ENCODE measurements at regions not wholly inside any gene's neighbourhood (a gene's known extent, or its start where the extent isn't known, plus 50 kb on each side); places are given as distances from the start of the nearest gene placed in this dataset.

DNA sequence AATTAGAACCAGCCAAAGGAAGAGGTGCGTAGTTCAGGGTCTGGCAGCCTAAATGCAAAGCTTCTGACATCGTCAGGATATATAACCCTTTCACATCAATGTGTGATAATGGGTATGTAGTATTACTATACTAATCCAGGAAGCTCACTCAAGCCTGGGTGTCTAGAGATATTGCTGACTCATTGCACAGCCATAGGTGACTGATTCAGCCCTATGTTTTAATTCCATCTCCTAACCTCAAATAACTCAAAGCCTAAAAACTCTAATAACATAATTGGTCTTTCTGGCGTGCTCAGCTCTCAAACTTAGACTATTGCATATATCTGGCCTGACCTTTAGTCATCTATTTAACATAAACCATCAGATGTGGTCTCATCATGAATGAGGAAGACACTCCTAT is 658.4 kb downstream of the TBC1D32 start:
- Histone ChIP-seq H3K18ac (ENCODE audit: insufficient read length, low read depth, low read length) (no peak overlapping the region), H3K4me1 (ENCODE audit: insufficient read depth, low read length) (no peaks in the 10 kb centered on the region), H4K5ac (ENCODE audit: insufficient read length, low read depth, low read length) (no peak overlapping the region), H2BK5ac (ENCODE audit: insufficient read length, low read length) (no peak overlapping the region), H2AK5ac (ENCODE audit: insufficient read length, low read length) (no peak overlapping the region), H3K27me3 (ENCODE audit: insufficient read depth, low read length) (no peaks in the 10 kb centered on the region), H2BK15ac (ENCODE audit: low read depth, low read length) (no peak overlapping the region), H4K8ac (replicated peaks; ENCODE audit: insufficient read length, low read depth, low read length) (no peak overlapping the region), H3K4ac (ENCODE audit: low read depth, low read length) (no peak overlapping the region), H3K9ac (ENCODE audit: extremely low read depth, insufficient read length, low read length) (no peak overlapping the region), H3K9me3 (ENCODE audit: control insufficient read depth, low read depth, low read length) (no peaks in the 10 kb centered on the region), H2AFZ (ENCODE audit: low read length) (no peak overlapping the region), H4K91ac (ENCODE audit: insufficient read length, low read depth, low read length) (no peak overlapping the region), H3K23ac (ENCODE audit: insufficient read length, low read depth, low read length) (no peak overlapping the region), H3K27ac (ENCODE audit: insufficient read length, low read depth, low read length) (no peak overlapping the region), H2BK12ac (ENCODE audit: insufficient read length, low read depth, low read length) (no peak overlapping the region), H4K20me1 (ENCODE audit: control insufficient read depth, insufficient read depth, insufficient read length) (no peaks in the 10 kb centered on the region), H2BK120ac (ENCODE audit: low read depth, low read length, poor library complexity, severe bottlenecking) (no peak overlapping the region), H3K14ac (ENCODE audit: insufficient read depth, low read length) (no peak overlapping the region), H3T11ph (ENCODE audit: low read length) (no peak overlapping the region), H3K79me2 (ENCODE audit: insufficient read depth, low read length) (no peaks in the 10 kb centered on the region), H3K23me2 (ENCODE audit: insufficient read length, low read depth, low read length, poor library complexity, severe bottlenecking) (no peaks in the 10 kb centered on the region), H2BK20ac (ENCODE audit: low read depth, low read length, poor library complexity, severe bottlenecking) (no peak overlapping the region), H3K79me1 (ENCODE audit: insufficient read depth, low read depth, low read length, poor library complexity, severe bottlenecking) (no peaks in the 10 kb centered on the region), H3K56ac (ENCODE audit: insufficient read length, low read depth, low read length) (no peak overlapping the region), H3K4me2 (ENCODE audit: insufficient read depth, insufficient read length, low read length) (no peak overlapping the region)
- WGBS (ENCODE audit: extremely low coverage, insufficient read length, low lambda C conversion rate) = no CpG with 5 or more reads among the region's 3 CpGs
- Mint-ChIP-seq H3K9me3 (no peaks in the 10 kb centered on the region), H3K4me1 (0 out of 4 replicates have a peak, but pooled peaks cover 2 to 7% of the 10 kb centered on the region in 2 experiments), H3K27ac (no peak overlapping the region), H3K4me3 (no peak overlapping the region), H3K27me3 (ENCODE audit: low read depth) (no peaks in the 10 kb centered on the region), H3K36me3 (ENCODE audit: insufficient read depth in 1 of 3, low read depth in 3 of 3) (no peaks in the 10 kb centered on the region)
- no peak for TF ChIP-seq CTCF (conservative IDR thresholded peaks at IDR 0.05)
- no peak for DNase-seq

Data from H9 (cell line).